Left ventricle myocardium inferior (tissue), 1 donor: ENCODE measurements at regions not wholly inside any gene's neighbourhood (a gene's known extent, or its start where the extent isn't known, plus 50 kb on each side); places are given as distances from the start of the nearest gene placed in this dataset.

Experiments
- DNase-seq: peaks from one replicate; pipeline ENCODE4 v3.0.0-alpha.2; 2020
- H3K27ac ChIP-seq: fragments of 200-600 bp; replicated peaks from 2 replicates; pipeline ENCODE4 v1.8.0; 2021
- H3K27me3 ChIP-seq: fragments of 200-600 bp; 2 replicates; pipeline ENCODE4 v1.8.0; 2021; ENCODE audit warnings: low read depth
- H3K36me3 ChIP-seq: fragments of 200-600 bp; 2 replicates; pipeline ENCODE4 v1.8.0; 2021
- H3K4me1 ChIP-seq: fragments of 200-600 bp; 2 replicates; pipeline ENCODE4 v1.8.0; 2021
- H3K4me3 ChIP-seq: fragments of 200-600 bp; 2 replicates; pipeline ENCODE4 v1.8.0; 2021; ENCODE audit warnings: mild to moderate bottlenecking, moderate library complexity
- H3K9me3 ChIP-seq: fragments of 200-600 bp; replicated peaks from 2 replicates; pipeline ENCODE4 v1.8.0; 2021
- intact Hi-C: fragments of 100-400 bp; cut with micrococcal nuclease; formaldehyde crosslinking; loops from one replicate; pipeline ENCODE4 v1.11.0; 2022
- TF ChIP-seq, protein P1 (sequence below): fragments of 200-600 bp; IDR thresholded peaks from 2 replicates; pipeline ENCODE4 v1.8.0; 2021; ENCODE audit warnings: antibody characterized with exemption, mild to moderate bottlenecking, borderline replicate concordance
- donor health status: DM: no; HTN: yes; CAD: no; lungs with severe emphysema.

DNA sequence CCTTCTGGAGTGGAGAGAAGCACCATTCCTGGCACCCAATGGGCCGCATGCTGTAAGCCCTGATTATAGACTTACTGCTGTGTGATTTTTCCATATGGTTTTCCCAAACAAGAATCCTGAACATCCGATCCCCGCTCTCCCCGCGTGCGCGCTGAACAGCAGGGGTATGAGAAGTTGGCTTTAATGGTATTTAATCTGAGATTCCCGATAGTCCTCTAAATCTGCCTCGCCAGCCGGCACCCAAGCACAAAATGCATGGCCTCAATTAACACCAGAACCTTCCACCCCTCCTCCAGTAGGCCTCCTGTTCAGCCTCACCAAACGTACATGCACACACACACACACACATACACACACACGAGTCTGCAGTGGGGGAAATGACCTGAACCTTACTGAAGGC lies 480.3 kb downstream of the BCL11A start:
- H3K9me3 ChIP-seq, result no peaks in the 10 kb centered on the region
- peaks cover 21% of the 10 kb centered on the region for H3K4me1 ChIP-seq
- no peak overlapping the region for H3K4me3 ChIP-seq
- intact Hi-C loops, result no loop called here
- no peak for DNase-seq
- peaks cover 5% of the 10 kb centered on the region for H3K27me3 ChIP-seq
- TF ChIP-seq, protein P1, sequence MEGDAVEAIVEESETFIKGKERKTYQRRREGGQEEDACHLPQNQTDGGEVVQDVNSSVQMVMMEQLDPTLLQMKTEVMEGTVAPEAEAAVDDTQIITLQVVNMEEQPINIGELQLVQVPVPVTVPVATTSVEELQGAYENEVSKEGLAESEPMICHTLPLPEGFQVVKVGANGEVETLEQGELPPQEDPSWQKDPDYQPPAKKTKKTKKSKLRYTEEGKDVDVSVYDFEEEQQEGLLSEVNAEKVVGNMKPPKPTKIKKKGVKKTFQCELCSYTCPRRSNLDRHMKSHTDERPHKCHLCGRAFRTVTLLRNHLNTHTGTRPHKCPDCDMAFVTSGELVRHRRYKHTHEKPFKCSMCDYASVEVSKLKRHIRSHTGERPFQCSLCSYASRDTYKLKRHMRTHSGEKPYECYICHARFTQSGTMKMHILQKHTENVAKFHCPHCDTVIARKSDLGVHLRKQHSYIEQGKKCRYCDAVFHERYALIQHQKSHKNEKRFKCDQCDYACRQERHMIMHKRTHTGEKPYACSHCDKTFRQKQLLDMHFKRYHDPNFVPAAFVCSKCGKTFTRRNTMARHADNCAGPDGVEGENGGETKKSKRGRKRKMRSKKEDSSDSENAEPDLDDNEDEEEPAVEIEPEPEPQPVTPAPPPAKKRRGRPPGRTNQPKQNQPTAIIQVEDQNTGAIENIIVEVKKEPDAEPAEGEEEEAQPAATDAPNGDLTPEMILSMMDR, result no peak
- no peaks in the 10 kb centered on the region for H3K36me3 ChIP-seq
- no peak overlapping the region for H3K27ac ChIP-seq

DNA sequence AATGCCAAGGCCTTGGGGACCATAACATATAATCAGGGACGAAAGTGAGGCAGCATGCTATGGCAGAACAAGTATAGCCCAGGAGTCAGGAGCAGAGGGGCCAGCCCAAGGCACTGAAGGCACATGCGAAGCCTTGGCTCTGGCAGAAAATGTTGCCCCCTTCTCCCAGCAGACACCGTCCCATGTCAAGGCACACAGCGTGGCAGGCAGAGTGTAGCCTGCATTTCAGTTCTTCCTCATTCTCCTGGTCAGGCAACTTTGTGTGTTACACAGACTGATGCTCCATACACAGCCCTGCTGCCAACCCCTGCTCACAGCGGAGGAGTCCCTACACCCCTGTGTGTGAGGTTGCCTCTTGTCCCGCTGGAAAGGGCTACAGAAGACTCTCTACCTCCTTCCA lies 480.8 kb downstream of the BCL11A start:
- Histone ChIP-seq H3K4me3 (no peak overlapping the region), H3K27me3 (peaks cover 5% of the 10 kb centered on the region), H3K4me1 (peaks cover 21% of the 10 kb centered on the region), H3K27ac (no peak overlapping the region), H3K9me3 (no peaks in the 10 kb centered on the region), H3K36me3 (no peaks in the 10 kb centered on the region)
- TF ChIP-seq, protein P1, result no peak
- DNase-seq, result no peak
- intact Hi-C loops, result no loop called here

DNA sequence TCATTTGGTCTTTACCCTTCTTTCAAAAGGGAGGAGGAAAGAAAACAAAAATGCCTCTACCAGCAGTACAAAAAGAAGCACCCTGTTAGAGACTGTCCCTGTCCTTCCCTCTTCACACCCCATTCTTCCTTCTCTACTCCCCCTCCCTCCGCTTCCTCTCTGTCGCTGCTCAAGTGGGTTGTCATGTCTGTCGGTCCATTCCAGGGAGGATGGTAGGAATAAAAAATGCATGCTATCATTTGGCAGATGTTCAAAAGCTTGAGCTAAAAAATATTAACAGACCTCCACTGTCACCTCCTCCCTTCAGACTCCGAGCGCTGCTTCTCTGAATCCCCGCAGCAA lies 482.0 kb downstream of the BCL11A start:
- Histone ChIP-seq H3K9me3 (no peaks in the 10 kb centered on the region), H3K4me3 (no peak overlapping the region), H3K27me3 (peaks cover 5% of the 10 kb centered on the region), H3K4me1 (peaks cover 26% of the 10 kb centered on the region), H3K27ac (no peak overlapping the region), H3K36me3 (no peaks in the 10 kb centered on the region)
- DNase-seq, result no peak
- intact Hi-C loops, result no loop called here
- TF ChIP-seq, protein P1, result no peak

DNA sequence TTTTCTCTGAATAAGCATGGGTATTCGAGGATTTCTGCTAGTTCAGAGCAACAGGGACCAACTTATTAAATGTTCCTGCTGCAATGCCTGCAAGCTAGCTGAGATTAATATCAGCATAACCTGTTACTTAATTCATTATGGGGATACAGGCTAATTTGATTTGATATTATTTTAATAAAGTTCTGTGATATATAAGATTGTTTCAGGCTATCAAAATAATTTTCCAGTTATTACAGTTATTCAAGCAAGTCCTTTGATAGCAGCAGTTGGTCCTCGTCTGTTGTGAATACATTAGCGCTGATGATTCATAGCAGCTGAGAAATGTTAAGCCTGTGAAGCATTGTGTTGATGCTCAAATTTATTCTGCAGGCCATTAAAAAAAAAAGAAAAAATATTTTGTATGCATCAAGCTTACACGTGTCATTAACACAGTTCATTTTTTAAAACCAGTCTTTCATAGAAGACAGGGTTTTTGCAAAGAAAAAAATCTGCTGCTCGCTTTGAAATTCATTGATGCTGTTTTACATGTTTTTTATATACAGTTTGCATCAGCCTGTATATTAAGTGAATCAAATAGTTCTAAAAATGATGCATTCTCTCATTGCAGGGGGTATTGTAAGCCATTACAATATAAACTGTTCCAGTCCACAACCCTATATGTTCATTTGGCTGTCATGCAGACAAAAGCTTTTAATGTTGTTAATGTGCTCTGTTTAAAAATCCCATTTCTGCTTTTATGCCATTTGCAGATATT lies 482.5 kb downstream of the BCL11A start:
- peaks cover 26% of the 10 kb centered on the region for H3K4me1 ChIP-seq
- no peak overlapping the region for H3K4me3 ChIP-seq
- DNase-seq, result no peak
- TF ChIP-seq, protein P1, result no peak
- H3K27me3 ChIP-seq, result peaks cover 5% of the 10 kb centered on the region
- H3K36me3 ChIP-seq, result no peaks in the 10 kb centered on the region
- H3K9me3 ChIP-seq, result no peaks in the 10 kb centered on the region
- no peak overlapping the region for H3K27ac ChIP-seq
- intact Hi-C loops, result no loop called here

DNA sequence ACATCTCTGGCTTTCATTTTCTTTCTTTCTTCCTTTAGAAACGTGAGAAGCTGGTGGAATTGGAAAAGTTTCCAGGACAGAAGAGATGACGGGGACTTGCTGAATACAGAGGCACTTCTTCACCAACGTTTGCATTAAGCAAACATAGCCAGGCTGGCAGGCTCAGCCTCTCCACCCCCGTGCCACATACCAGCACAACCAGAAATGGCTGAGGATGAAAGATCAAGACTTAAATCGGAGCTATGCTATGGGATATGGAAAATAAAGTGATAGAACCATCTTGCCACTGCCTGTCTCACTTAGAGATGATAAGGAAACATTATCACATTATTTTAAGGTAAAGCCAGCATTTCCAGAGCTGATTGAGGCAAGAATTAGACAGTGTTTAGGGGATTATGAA lies 483.3 kb downstream of the BCL11A start:
- intact Hi-C loops, result no loop called here
- Histone ChIP-seq H3K4me3 (no peak overlapping the region), H3K36me3 (no peaks in the 10 kb centered on the region), H3K4me1 (peaks cover 31% of the 10 kb centered on the region), H3K27me3 (peaks cover 5% of the 10 kb centered on the region), H3K27ac (no peak overlapping the region), H3K9me3 (no peaks in the 10 kb centered on the region)
- no peak for DNase-seq
- TF ChIP-seq, protein P1, result no peak
